H1 (cell line): ENCODE measurements at regions not wholly inside any gene's neighbourhood (a gene's known extent, or its start where the extent isn't known, plus 50 kb on each side); places are given as distances from the start of the nearest gene placed in this dataset.

ENCODE experiments used
- CTCF ChIA-PET: fragments of 300-600 bp; sonication (Branson Sonifier 250); formaldehyde crosslinking; loops from one replicate; lab custom pipeline; 2021; ENCODE audit not compliant: partially characterized antibody; lab: Charles Lee
- POLR2A ChIA-PET: fragments of 300-600 bp; sonication (Branson Sonifier 250); formaldehyde crosslinking; loops from one replicate; lab custom pipeline; 2021; ENCODE audit warnings: inconsistent platforms; ENCODE audit not compliant: partially characterized antibody; lab: Charles Lee
- DNase-seq, 2 experiments: peaks; one replicate each; pipeline versions ENCODE4 v3.0.0 to v3.0.0-alpha.2; 2010 to 2022; ENCODE audit warnings: low spot score in 2 of 2, low read depth in 1 of 2, mixed read lengths in 1 of 2
- FAIRE-seq: peaks from 2 replicates; lab custom pipeline; 2011; peaks lifted over from hg19 to GRCh38; lab: Jason Lieb, UNC
- H2AFZ ChIP-seq: 2 replicates; pipeline ENCODE4 v1.8.1; 2012; ENCODE audit warnings: low read length, inconsistent platforms
- H2AK5ac ChIP-seq: 2 replicates; pipeline ENCODE4 v1.6.1; 2013; ENCODE audit warnings: low read depth, low read length
- H2BK120ac ChIP-seq: replicated peaks from 2 replicates; pipeline ENCODE3; 2013; ENCODE audit warnings: low read depth, low read length, inconsistent platforms
- H2BK12ac ChIP-seq: 2 replicates; pipeline ENCODE4 v1.6.1; 2013; ENCODE audit warnings: low read depth, low read length
- H2BK15ac ChIP-seq: 2 replicates; pipeline ENCODE4 v1.6.1; 2013; ENCODE audit warnings: low read length
- H2BK20ac ChIP-seq: 2 replicates; pipeline ENCODE4 v1.6.1; 2013; ENCODE audit warnings: low read length
- H2BK5ac ChIP-seq: 2 replicates; pipeline ENCODE4 v1.6.1; 2013; ENCODE audit warnings: low read depth, low read length
- H3K14ac ChIP-seq: 2 replicates; pipeline ENCODE4 v1.6.1; 2013; ENCODE audit warnings: inconsistent platforms; ENCODE audit not compliant: insufficient read length
- H3K18ac ChIP-seq: 2 replicates; pipeline ENCODE4 v1.6.1; 2013; ENCODE audit warnings: low read length; ENCODE audit errors: extremely low read depth
- H3K23ac ChIP-seq: 2 replicates; pipeline ENCODE4 v1.6.1; 2013; ENCODE audit warnings: inconsistent platforms; ENCODE audit not compliant: insufficient read length
- H3K23me2 ChIP-seq: 2 replicates; pipeline ENCODE4 v1.6.1; 2013; ENCODE audit warnings: low read depth, low read length
- H3K27ac ChIP-seq: 2 replicates; pipeline ENCODE4 v1.6.1; 2011; ENCODE audit warnings: low read depth, low read length, inconsistent platforms
- H3K27me3 ChIP-seq, 4 experiments: replicated peaks in 1 of 4; 1 replicate in 1 of 4; 2 replicates in 3 of 4; pipeline versions ENCODE4 v1.6.1 to v1.8.1; 2011 to 2013; ENCODE audit warnings: low read length in 3 of 4, mild to moderate bottlenecking in 3 of 4, inconsistent platforms in 2 of 4, mixed read lengths in 2 of 4, moderate library complexity in 1 of 4; ENCODE audit not compliant: control insufficient read depth in 3 of 4, insufficient read depth in 3 of 4; ENCODE audit errors: extremely low read depth in 1 of 4
- H3K36me3 ChIP-seq, 4 experiments: 2 replicates each; pipeline versions ENCODE4 v1.6.1 to v1.8.1; 2011 to 2013; ENCODE audit warnings: mild to moderate bottlenecking in 4 of 4, low read length in 3 of 4, moderate library complexity in 2 of 4, control low read depth in 1 of 4, inconsistent platforms in 1 of 4; ENCODE audit not compliant: insufficient read depth in 4 of 4, control insufficient read depth in 2 of 4
- H3K4ac ChIP-seq: replicated peaks from 2 replicates; pipeline ENCODE3; 2013; ENCODE audit warnings: low read length, low read depth, mixed read lengths, inconsistent platforms; ENCODE audit not compliant: insufficient read length
- H3K4me1 ChIP-seq, 4 experiments: replicated peaks in 1 of 4; 1 replicate in 1 of 4; 2 replicates in 3 of 4; pipeline versions ENCODE4 v1.6.1 to v1.8.1; 2011 to 2013; ENCODE audit warnings: low read length in 3 of 4, inconsistent platforms in 2 of 4, mixed read lengths in 1 of 4; ENCODE audit not compliant: insufficient read depth in 4 of 4, control insufficient read depth in 3 of 4
- H3K4me2 ChIP-seq, 2 experiments: 2 replicates each; pipeline versions ENCODE4 v1.6.1 to v1.8.1; 2011 to 2013; ENCODE audit warnings: low read depth in 2 of 2, low read length in 2 of 2, control low read depth in 1 of 2, inconsistent platforms in 1 of 2, mild to moderate bottlenecking in 1 of 2; ENCODE audit not compliant: insufficient read depth in 1 of 2
- H3K4me3 ChIP-seq, 4 experiments: fragments of 200-600, 300-600 bp in 1 of 4; sonication (generic), shearing (Covaris generic), sonication (Bioruptor Twin) in 1 of 4; 2 replicates each; pipeline versions ENCODE4 v1.5.1 to v1.8.1; 2011 to 2016; ENCODE audit warnings: low read length in 4 of 4, low read depth in 3 of 4, control low read depth in 2 of 4, inconsistent platforms in 2 of 4, mild to moderate bottlenecking in 2 of 4, mixed read lengths in 1 of 4, moderate library complexity in 1 of 4; ENCODE audit not compliant: insufficient read depth in 2 of 4; ENCODE audit errors: extremely low read depth in 1 of 4
- H3K56ac ChIP-seq: replicated peaks from 2 replicates; pipeline ENCODE3; 2013; ENCODE audit warnings: low read depth, mild to moderate bottlenecking, mixed read lengths, low read length, inconsistent platforms; ENCODE audit not compliant: insufficient read length
- H3K79me1 ChIP-seq: 2 replicates; pipeline ENCODE4 v1.6.1; 2013; ENCODE audit warnings: low read depth, low read length, control low read depth
- H3K79me2 ChIP-seq, 2 experiments: 2 replicates each; pipeline versions ENCODE4 v1.6.1 to v1.8.1; 2012 to 2013; ENCODE audit warnings: low read length in 2 of 2, mild to moderate bottlenecking in 2 of 2, inconsistent platforms in 1 of 2; ENCODE audit not compliant: insufficient read depth in 2 of 2, control insufficient read depth in 1 of 2
- H3K9ac ChIP-seq, 4 experiments: replicated peaks in 1 of 4; 1 replicate in 1 of 4; 2 replicates in 3 of 4; pipeline versions ENCODE4 v1.6.1 to v1.8.1; 2011 to 2013; ENCODE audit warnings: low read depth in 3 of 4, low read length in 3 of 4, control low read depth in 2 of 4, mild to moderate bottlenecking in 2 of 4, moderate library complexity in 2 of 4, inconsistent platforms in 1 of 4; ENCODE audit errors: extremely low read depth in 1 of 4
- H3K9me3 ChIP-seq, 2 experiments: 2 replicates each; pipeline versions ENCODE4 v1.6.1 to v1.8.1; 2012 to 2013; ENCODE audit warnings: mild to moderate bottlenecking in 2 of 2, moderate library complexity in 2 of 2, control low read depth in 1 of 2, inconsistent platforms in 1 of 2, low read depth in 1 of 2, low read length in 1 of 2, mixed read lengths in 1 of 2; ENCODE audit not compliant: insufficient read depth in 2 of 2
- H4K20me1 ChIP-seq, 2 experiments: replicated peaks in 1 of 2; 2 replicates each; pipeline versions ENCODE3 to v1.8.1; 2011 to 2013; ENCODE audit warnings: inconsistent platforms in 2 of 2, low read length in 2 of 2, mild to moderate bottlenecking in 1 of 2; ENCODE audit not compliant: insufficient read depth in 2 of 2, control insufficient read depth in 1 of 2
- H4K5ac ChIP-seq: 2 replicates; pipeline ENCODE4 v1.6.1; 2013; ENCODE audit warnings: low read length, low read depth, mixed read lengths, inconsistent platforms; ENCODE audit not compliant: insufficient read length
- H4K8ac ChIP-seq: 2 replicates; pipeline ENCODE4 v1.8.0; 2013; ENCODE audit warnings: mild to moderate bottlenecking, moderate library complexity, low read length, inconsistent platforms; ENCODE audit not compliant: insufficient read depth; ENCODE audit errors: extremely low read depth
- H4K91ac ChIP-seq: replicated peaks from 2 replicates; pipeline ENCODE3; 2013; ENCODE audit warnings: low read length, mixed read lengths, inconsistent platforms; ENCODE audit not compliant: insufficient read length
- ATF2 ChIP-seq: IDR thresholded peaks from 2 replicates; pipeline ENCODE4 v1.6.1; 2012; ENCODE audit warnings: low read length, inconsistent platforms
- ATF3 ChIP-seq: IDR thresholded peaks from 2 replicates; pipeline ENCODE4 v1.6.1; 2011; ENCODE audit warnings: low read depth, mild to moderate bottlenecking, low read length; ENCODE audit not compliant: insufficient read depth
- CHD1 ChIP-seq: IDR thresholded peaks from 2 replicates; pipeline ENCODE4 v1.6.1; 2012; ENCODE audit warnings: low read depth, low read length, improper control_type of control experiment
- E2F6 ChIP-seq: IDR thresholded peaks from 2 replicates; pipeline ENCODE4 v1.6.1; 2012; ENCODE audit warnings: inconsistent platforms
- GABPA ChIP-seq: IDR thresholded peaks from 2 replicates; pipeline ENCODE4 v1.6.1; 2011; ENCODE audit warnings: mild to moderate bottlenecking, low read length, moderate library complexity, borderline replicate concordance; ENCODE audit not compliant: insufficient read depth
- MAX ChIP-seq: IDR thresholded peaks from 2 replicates; pipeline ENCODE4 v1.6.1; 2012; ENCODE audit warnings: inconsistent platforms
- POLR2A ChIP-seq, 2 experiments: IDR thresholded peaks; 1 replicate in 1 of 2; 2 replicates in 1 of 2; pipeline ENCODE4 v1.6.1; 2011; ENCODE audit warnings: low read depth in 2 of 2, low read length in 2 of 2, mild to moderate bottlenecking in 2 of 2; ENCODE audit errors: control extremely low read depth in 1 of 2
- RFX5 ChIP-seq: IDR thresholded peaks from 2 replicates; pipeline ENCODE4 v1.6.1; 2011; ENCODE audit warnings: low read depth, low read length, improper control_type of control experiment, borderline replicate concordance
- RNF2 ChIP-seq: fragments of 200-900, 300-1000 bp; sonication (generic); IDR thresholded peaks from 2 replicates; pipeline ENCODE4 v1.7.1; 2016; ENCODE audit warnings: borderline replicate concordance, low read depth, mild to moderate bottlenecking, antibody characterized with exemption, low read length; ENCODE audit not compliant: poor library complexity, severe bottlenecking; ENCODE audit errors: missing control alignments
- SIX5 ChIP-seq: IDR thresholded peaks from 2 replicates; pipeline ENCODE4 v1.6.1; 2011; ENCODE audit warnings: mild to moderate bottlenecking, low read depth, low read length
- SP1 ChIP-seq: IDR thresholded peaks from 2 replicates; pipeline ENCODE4 v1.6.1; 2011; ENCODE audit warnings: low read depth, low read length
- SP2 ChIP-seq: IDR thresholded peaks from 2 replicates; pipeline ENCODE4 v1.6.1; 2012; ENCODE audit warnings: mild to moderate bottlenecking, low read length, inconsistent platforms
- WGBS, 2 experiments: shearing (Covaris generic) in 1 of 2; methylation state at CpG; one replicate each; pipeline versions ENCODE4 v1.1.6 to v1.1.7; 2013 to 2015; ENCODE audit warnings: low lambda C conversion rate in 2 of 2, mixed read lengths in 2 of 2, inconsistent platforms in 1 of 2, low coverage in 1 of 2, missing lambda C conversion rate in 1 of 2; ENCODE audit not compliant: insufficient replicate concordance in 2 of 2, insufficient coverage in 1 of 2, insufficient read length in 1 of 2; ENCODE audit errors: extremely low coverage in 1 of 2, missing lambda C conversion rate in 1 of 2; 5-methylcytosine and 5-hydroxymethylcytosine counted together

GRCh38 chr7:49287653-49288052 is 363.3 kb downstream of the CDC14C start:
- FAIRE-seq: no peak
- Histone ChIP-seq H3K9ac (no peak overlapping the region), H3K27me3 (no peaks in the 10 kb centered on the region), H3K4me3 (no peak overlapping the region), H3K79me2 (no peaks in the 10 kb centered on the region), H4K20me1 (no peaks in the 10 kb centered on the region), H3K27ac (no peak overlapping the region), H4K8ac (no peak overlapping the region), H2BK120ac (no peak overlapping the region), H3K36me3 (no peaks in the 10 kb centered on the region), H2BK15ac (no peak overlapping the region), H3K9me3 (no peaks in the 10 kb centered on the region), H2BK12ac (no peak overlapping the region), H2AK5ac (no peak overlapping the region), H3K4me1 (peaks cover 0 to 3% (median under 1%) of the 10 kb centered on the region in 4 experiments; a peak in 1 of 7 replicates), H4K5ac (no peak overlapping the region), H3K14ac (no peak overlapping the region), H4K91ac (no peak overlapping the region), H3K4me2 (no peak overlapping the region), H2BK20ac (no peak overlapping the region), H3K23ac (no peak overlapping the region), H3K18ac (no peak overlapping the region), H2BK5ac (no peak overlapping the region), H2AFZ (no peak overlapping the region), H3K56ac (no peak overlapping the region), H3K4ac (no peak overlapping the region), H3K23me2 (no peaks in the 10 kb centered on the region), H3K79me1 (no peaks in the 10 kb centered on the region)
- WGBS, 2 experiments: 89% methylated on average over 2 of the region's 2 CpGs; no CpG with 5 or more reads in 1 of the 2 experiments
- no peak for DNase-seq
- ChIA-PET CTCF (interaction anchor here (0.6 kb wide), 1 partner anchor 609 kb away, joined by 3 read pairs; no protein-coding TSS in a partner anchor), POLR2A (no interaction called here)
- no peak for TF ChIP-seq MAX
- no peak for TF ChIP-seq CHD1
- no peak for TF ChIP-seq SP1
- no peak for TF ChIP-seq ATF3
- no peak for TF ChIP-seq GABPA
- TF ChIP-seq SIX5: no peak
- no peak for TF ChIP-seq SP2
- TF ChIP-seq POLR2A (IDR thresholded peaks at IDR 0.05; ENCODE audit: control extremely low read depth in 1 of 2, low read depth in 2 of 2, low read length in 2 of 2): no peak
- no peak for TF ChIP-seq RFX5
- no peak for TF ChIP-seq RNF2
- no peak for TF ChIP-seq E2F6
- TF ChIP-seq ATF2: no peak
